K562 (cell line): ENCODE measurements at regions not wholly inside any gene's neighbourhood (a gene's known extent, or its start where the extent isn't known, plus 50 kb on each side); places are given as distances from the start of the nearest gene placed in this dataset.
"Not testable (repeated sequence)": the region's sequence is repeated elsewhere in the genome, so short reads cannot be mapped to it uniquely, and the experiment has no call there.

ENCODE experiments used
- ATAC-seq: fragments of 200-7000 bp; cut with Tn5 transposase; 3 replicates; pipeline ENCODE4 v1.9.1; 2020; ENCODE audit warnings: moderate library complexity
- BruUV-seq: library from RNA; stranded (reverse); fragments of 400-500 nt; replicated peaks from 2 replicates; lab custom pipeline; 2021; lab: Mats Ljungman, UMichigan
- CTCF ChIA-PET: fragments of 300-600 bp; formaldehyde crosslinking; extraction: SDS; loops from one replicate; lab custom pipeline; 2021; ENCODE audit warnings: low intra/inter-chr PET ratio; lab: Yijun Ruan, JAX
- POLR2A ChIA-PET: fragments of 300-600, 350-650 bp; sonication (Branson Sonifier 250); formaldehyde crosslinking; extraction: SDS; loops from one replicate; lab custom pipeline; 2021; ENCODE audit warnings: antibody characterized with exemption, inconsistent platforms; lab: Yijun Ruan, JAX
- DNase-seq, 4 experiments: peaks; one replicate each; pipeline versions ENCODE4 v3.0.0 to v3.0.0-alpha.2; 2011 to 2018; ENCODE audit warnings: low spot score in 3 of 4, mixed read lengths in 3 of 4; ENCODE audit errors: extremely low read depth in 1 of 4
- FAIRE-seq: peaks from 2 replicates; lab custom pipeline; 2011; peaks lifted over from hg19 to GRCh38; lab: Jason Lieb, UNC
- H2AFZ ChIP-seq: 2 replicates; pipeline ENCODE4 v1.6.0; 2011; ENCODE audit warnings: low read depth, low read length, control low read depth, inconsistent platforms
- H3K27ac ChIP-seq: fragments of 200-600 bp; 3 replicates; pipeline ENCODE4 v1.8.0; 2011; ENCODE audit warnings: low read depth, mild to moderate bottlenecking, control low read depth, inconsistent platforms, low read length, moderate library complexity, mixed read lengths; ENCODE audit errors: extremely low read depth
- H3K27me3 ChIP-seq, 2 experiments: fragments of 300-600 bp in 1 of 2; 2 replicates in 1 of 2; 3 replicates in 1 of 2; pipeline versions ENCODE4 v1.6.0 to v1.8.0; 2011; ENCODE audit warnings: inconsistent platforms in 2 of 2, low read length in 2 of 2, mild to moderate bottlenecking in 1 of 2, mixed read lengths in 1 of 2, moderate library complexity in 1 of 2; ENCODE audit not compliant: control insufficient read depth in 2 of 2, insufficient read depth in 2 of 2
- H3K36me3 ChIP-seq: fragments of 300-600 bp; 3 replicates; pipeline ENCODE4 v1.8.0; 2011; ENCODE audit warnings: mild to moderate bottlenecking, low read length, inconsistent platforms; ENCODE audit not compliant: control insufficient read depth, insufficient read depth
- H3K4me1 ChIP-seq, 2 experiments: fragments of 200-600 bp in 1 of 2; replicated peaks in 1 of 2; 2 replicates in 1 of 2; 3 replicates in 1 of 2; pipeline versions ENCODE4 v1.5.1 to v1.8.0; 2011; ENCODE audit warnings: inconsistent platforms in 2 of 2, low read length in 2 of 2, mild to moderate bottlenecking in 1 of 2, mixed read lengths in 1 of 2, moderate library complexity in 1 of 2; ENCODE audit not compliant: control insufficient read depth in 2 of 2, insufficient read depth in 2 of 2
- H3K4me2 ChIP-seq: 2 replicates; pipeline ENCODE4 v1.6.1; 2011; ENCODE audit warnings: low read length, control low read depth, inconsistent platforms, mixed read lengths; ENCODE audit not compliant: insufficient read depth
- H3K4me3 ChIP-seq: fragments of 200-600 bp; sonication (generic), shearing (Covaris generic); 2 replicates; pipeline ENCODE4 v1.5.1; 2016; ENCODE audit warnings: control low read depth, inconsistent platforms
- H3K79me2 ChIP-seq: fragments of 200-600 bp; 3 replicates; pipeline ENCODE4 v1.8.0; 2011; ENCODE audit warnings: low read length, inconsistent platforms; ENCODE audit not compliant: control insufficient read depth, insufficient read depth
- H3K9ac ChIP-seq, 2 experiments: 2 replicates each; pipeline versions ENCODE4 v1.6.0 to v1.6.1; 2011; ENCODE audit warnings: low read depth in 2 of 2, low read length in 2 of 2, control low read depth in 1 of 2, inconsistent platforms in 1 of 2, mild to moderate bottlenecking in 1 of 2, mixed read lengths in 1 of 2; ENCODE audit not compliant: insufficient read depth in 1 of 2
- H3K9me1 ChIP-seq: one replicate; pipeline ENCODE4 v1.6.0; 2011; ENCODE audit warnings: inconsistent platforms, mild to moderate bottlenecking, low read length, moderate library complexity; ENCODE audit not compliant: control insufficient read depth, insufficient read depth
- H3K9me3 ChIP-seq: replicated peaks from 2 replicates; pipeline ENCODE4 v1.5.1; 2011; ENCODE audit warnings: low read depth, low read length, inconsistent platforms; ENCODE audit not compliant: control insufficient read depth, insufficient read depth
- H4K20me1 ChIP-seq: replicated peaks from 2 replicates; pipeline ENCODE4 v1.6.1; 2011; ENCODE audit warnings: low read length, inconsistent platforms, mixed read lengths; ENCODE audit not compliant: control insufficient read depth, insufficient read depth
- CEBPB ChIP-seq: fragments of 450-650 bp; IDR thresholded peaks from 2 replicates; pipeline ENCODE4 v1.6.1; 2016; ENCODE audit warnings: missing genetic modification characterization, missing compliant biosample characterization
- WGBS: fragments of 100-300 bp; shearing (Covaris generic); methylation state at CpG from one replicate; pipeline ENCODE4 v1.1.6; 2016; ENCODE audit warnings: low coverage, mixed read lengths; ENCODE audit not compliant: insufficient coverage; ENCODE audit errors: missing lambda C conversion rate; 5-methylcytosine and 5-hydroxymethylcytosine counted together
- in situ Hi-C: fragments of 300-500 bp; cut with MboI; formaldehyde crosslinking; loops from 4 replicates; pipeline ENCODE4 v1.15.0; 2018; ENCODE audit warnings: inconsistent platforms, mixed read lengths
- intact Hi-C: fragments of 100-400 bp; cut with micrococcal nuclease; formaldehyde crosslinking; loops from 2 replicates; pipeline ENCODE4 v1.14.2; 2022

- in situ Hi-C loops, H3K9ac ChIP-seq, BruUV-seq, H3K9me1 ChIP-seq, H3K9me3 ChIP-seq, H4K20me1 ChIP-seq, CTCF ChIA-PET, FAIRE-seq, H3K4me1 ChIP-seq, H3K4me2 ChIP-seq, H3K4me3 ChIP-seq, H3K36me3 ChIP-seq, ATAC-seq, POLR2A ChIA-PET, intact Hi-C loops, H3K27me3 ChIP-seq, H3K79me2 ChIP-seq, H2AFZ ChIP-seq, DNase-seq, H3K27ac ChIP-seq: not testable (repeated sequence)
- WGBS: 0% methylated on average over 4 of the region's 4 CpGs
Measured at GRCh38 chr7:150087478-150087877, 213.7 kb downstream of the ATP6V0E2 start.

- not testable (repeated sequence) for ATAC-seq
Measured at GRCh38 chr7:150089139-150089538, 215.4 kb downstream of the ATP6V0E2 start.

GRCh38 chr7:150090776-150091175, 217.0 kb downstream of the ATP6V0E2 start:
- H3K9me1 ChIP-seq, POLR2A ChIA-PET, H3K27ac ChIP-seq, H3K27me3 ChIP-seq, CTCF ChIA-PET, ATAC-seq, DNase-seq, H3K79me2 ChIP-seq, in situ Hi-C loops, H3K4me1 ChIP-seq, H3K36me3 ChIP-seq, H3K4me2 ChIP-seq, BruUV-seq, H3K9me3 ChIP-seq, H2AFZ ChIP-seq, intact Hi-C loops, H3K4me3 ChIP-seq, FAIRE-seq, H3K9ac ChIP-seq, H4K20me1 ChIP-seq: not testable (repeated sequence)
- WGBS: 2% methylated on average over 3 of the region's 3 CpGs

More at GRCh38 chr7:150089139-150089538, 215.4 kb downstream of the ATP6V0E2 start:
- H3K79me2 ChIP-seq, H3K9me1 ChIP-seq, H3K9ac ChIP-seq, in situ Hi-C loops, H3K36me3 ChIP-seq, H3K27ac ChIP-seq, H2AFZ ChIP-seq, POLR2A ChIA-PET, FAIRE-seq, H4K20me1 ChIP-seq, H3K4me2 ChIP-seq, DNase-seq, H3K27me3 ChIP-seq, H3K4me3 ChIP-seq, H3K4me1 ChIP-seq, intact Hi-C loops, H3K9me3 ChIP-seq, CTCF ChIA-PET, BruUV-seq: not testable (repeated sequence)
- TF ChIP-seq CEBPB (tag): 0 out of 2 replicates have a peak, but pooled peaks have one; percentile 21
- WGBS: 0% methylated on average over 1 of the region's 1 CpG

- H3K27me3 ChIP-seq, H3K9me1 ChIP-seq, H3K79me2 ChIP-seq, POLR2A ChIA-PET, H3K27ac ChIP-seq, H4K20me1 ChIP-seq, intact Hi-C loops, in situ Hi-C loops, H3K4me3 ChIP-seq, H3K9ac ChIP-seq, BruUV-seq, FAIRE-seq, H3K36me3 ChIP-seq, CTCF ChIA-PET, H2AFZ ChIP-seq, ATAC-seq, H3K4me2 ChIP-seq, H3K9me3 ChIP-seq, H3K4me1 ChIP-seq, DNase-seq: not testable (repeated sequence)
- 0% methylated on average over 6 of the region's 6 CpGs for WGBS
Measured at GRCh38 chr7:150093897-150094296, 220.1 kb downstream of the ATP6V0E2 start.
